ENCODE measurements at regions not wholly inside any gene's neighbourhood (a gene's known extent, or its start where the extent isn't known, plus 50 kb on each side); places are given as distances from the start of the nearest gene placed in this dataset.

GRCh38 chr16:16798504-16798903, 419.6 kb downstream of the NPIPA7 start:
- Histone ChIP-seq H3K9me3 (ENCODE audit: low read length) (no peaks in the 10 kb centered on the region), H3K4me1 (ENCODE audit: low read length) (no peaks in the 10 kb centered on the region), H3K9me2 (replicated peaks; ENCODE audit: insufficient read depth, low read length) (no peaks in the 10 kb centered on the region), H3K27me3 (ENCODE audit: low read length) (no peaks in the 10 kb centered on the region), H3K36me3 (ENCODE audit: insufficient read depth, low read length) (no peaks in the 10 kb centered on the region), H3K4me2 (ENCODE audit: low read depth, low read length, poor library complexity, severe bottlenecking) (no peak overlapping the region), H3K9ac (ENCODE audit: low read length) (no peak overlapping the region), H3K79me2 (ENCODE audit: low read length) (no peaks in the 10 kb centered on the region), H4K20me1 (ENCODE audit: insufficient read depth, low read depth, low read length) (no peaks in the 10 kb centered on the region), H2AFZ (ENCODE audit: low read length) (no peak overlapping the region), H3K27ac (ENCODE audit: low read length) (no peak overlapping the region), H3K4me3 (ENCODE audit: low read length) (no peak overlapping the region)
- DNase-seq = no peak

GRCh38 chr16:16805809-16806208, 426.9 kb downstream of the NPIPA7 start:
- Histone ChIP-seq H4K20me1 (ENCODE audit: insufficient read depth, low read depth, low read length) (no peaks in the 10 kb centered on the region), H3K9me3 (ENCODE audit: low read length) (no peaks in the 10 kb centered on the region), H3K9ac (ENCODE audit: low read length) (no peak overlapping the region), H3K4me2 (ENCODE audit: low read depth, low read length, poor library complexity, severe bottlenecking) (no peak overlapping the region), H3K4me3 (ENCODE audit: low read length) (no peak overlapping the region), H3K36me3 (ENCODE audit: insufficient read depth, low read length) (no peaks in the 10 kb centered on the region), H2AFZ (ENCODE audit: low read length) (no peak overlapping the region), H3K27me3 (ENCODE audit: low read length) (no peaks in the 10 kb centered on the region), H3K4me1 (ENCODE audit: low read length) (no peaks in the 10 kb centered on the region), H3K27ac (ENCODE audit: low read length) (no peak overlapping the region), H3K9me2 (replicated peaks; ENCODE audit: insufficient read depth, low read length) (no peaks in the 10 kb centered on the region), H3K79me2 (ENCODE audit: low read length) (no peaks in the 10 kb centered on the region)
- no peak for DNase-seq

- Histone ChIP-seq H3K4me3 (ENCODE audit: low read length) (no peak overlapping the region), H3K9me2 (replicated peaks; ENCODE audit: insufficient read depth, low read length) (no peaks in the 10 kb centered on the region), H2AFZ (ENCODE audit: low read length) (no peak overlapping the region), H3K4me1 (ENCODE audit: low read length) (no peaks in the 10 kb centered on the region), H4K20me1 (ENCODE audit: insufficient read depth, low read depth, low read length) (no peaks in the 10 kb centered on the region), H3K4me2 (ENCODE audit: low read depth, low read length, poor library complexity, severe bottlenecking) (no peak overlapping the region), H3K9ac (ENCODE audit: low read length) (no peak overlapping the region), H3K9me3 (ENCODE audit: low read length) (no peaks in the 10 kb centered on the region), H3K27ac (ENCODE audit: low read length) (no peak overlapping the region), H3K27me3 (ENCODE audit: low read length) (no peaks in the 10 kb centered on the region), H3K36me3 (ENCODE audit: insufficient read depth, low read length) (no peaks in the 10 kb centered on the region), H3K79me2 (ENCODE audit: low read length) (no peaks in the 10 kb centered on the region)
- no peak for DNase-seq
These were observed 436.7 kb downstream of the NPIPA7 start for GRCh38 chr16:16815641-16816040.

- Histone ChIP-seq H3K9me2 (replicated peaks; ENCODE audit: insufficient read depth, low read length) (no peaks in the 10 kb centered on the region), H3K27me3 (ENCODE audit: low read length) (no peaks in the 10 kb centered on the region), H3K36me3 (ENCODE audit: insufficient read depth, low read length) (no peaks in the 10 kb centered on the region), H3K4me1 (ENCODE audit: low read length) (no peaks in the 10 kb centered on the region), H3K9ac (ENCODE audit: low read length) (no peak overlapping the region), H3K9me3 (ENCODE audit: low read length) (no peaks in the 10 kb centered on the region), H3K79me2 (ENCODE audit: low read length) (no peaks in the 10 kb centered on the region), H2AFZ (ENCODE audit: low read length) (no peak overlapping the region), H3K27ac (ENCODE audit: low read length) (no peak overlapping the region), H4K20me1 (ENCODE audit: insufficient read depth, low read depth, low read length) (no peaks in the 10 kb centered on the region), H3K4me3 (ENCODE audit: low read length) (no peak overlapping the region), H3K4me2 (ENCODE audit: low read depth, low read length, poor library complexity, severe bottlenecking) (no peak overlapping the region)
- no peak for DNase-seq
These were observed 438.3 kb downstream of the NPIPA7 start for GRCh38 chr16:16817196-16817595.

DNA sequence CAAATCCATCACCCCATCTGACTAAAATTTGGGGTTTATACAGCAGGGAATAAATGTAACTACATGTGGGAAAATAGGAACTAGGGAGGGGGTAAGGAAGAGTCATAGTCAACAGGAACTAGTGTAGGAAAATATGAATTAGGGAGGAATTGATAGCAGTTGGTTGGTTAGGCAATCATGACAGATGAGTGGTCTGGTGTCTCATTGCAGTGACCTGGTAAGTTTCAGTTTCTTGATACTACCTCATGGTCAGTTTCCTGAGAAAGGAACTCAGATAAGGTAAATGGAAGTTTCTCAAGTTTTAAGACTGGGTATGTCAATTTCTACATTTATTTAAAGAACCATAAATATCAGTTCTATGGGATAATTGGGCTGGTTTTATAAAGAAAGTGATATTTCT, 442.3 kb downstream of the NPIPA7 start:
- Histone ChIP-seq H3K27me3 (ENCODE audit: low read length) (no peaks in the 10 kb centered on the region), H4K20me1 (ENCODE audit: insufficient read depth, low read depth, low read length) (no peaks in the 10 kb centered on the region), H3K79me2 (ENCODE audit: low read length) (no peaks in the 10 kb centered on the region), H3K36me3 (ENCODE audit: insufficient read depth, low read length) (no peaks in the 10 kb centered on the region), H3K4me3 (ENCODE audit: low read length) (no peak overlapping the region), H3K4me1 (ENCODE audit: low read length) (no peaks in the 10 kb centered on the region), H3K27ac (ENCODE audit: low read length) (no peak overlapping the region), H3K4me2 (ENCODE audit: low read depth, low read length, poor library complexity, severe bottlenecking) (no peak overlapping the region), H2AFZ (ENCODE audit: low read length) (no peak overlapping the region), H3K9me3 (ENCODE audit: low read length) (no peaks in the 10 kb centered on the region), H3K9ac (ENCODE audit: low read length) (no peak overlapping the region), H3K9me2 (replicated peaks; ENCODE audit: insufficient read depth, low read length) (no peaks in the 10 kb centered on the region)
- no peak for DNase-seq

GRCh38 chr16:16828913-16829398, 450.0 kb downstream of the NPIPA7 start:
- H3K27ac ChIP-seq (ENCODE audit: low read length) = no peak overlapping the region
- DNase-seq = no peak
- H4K20me1 ChIP-seq (ENCODE audit: insufficient read depth, low read depth, low read length) = no peaks in the 10 kb centered on the region
- H3K9me2 ChIP-seq (replicated peaks; ENCODE audit: insufficient read depth, low read length) = no peaks in the 10 kb centered on the region
- H2AFZ ChIP-seq (ENCODE audit: low read length) = no peak overlapping the region
- H3K4me3 ChIP-seq (ENCODE audit: low read length) = no peak overlapping the region
- no peaks in the 10 kb centered on the region for H3K4me1 ChIP-seq (ENCODE audit: low read length)
- H3K36me3 ChIP-seq (ENCODE audit: insufficient read depth, low read length) = no peaks in the 10 kb centered on the region
- no peaks in the 10 kb centered on the region for H3K27me3 ChIP-seq (ENCODE audit: low read length)
- no peaks in the 10 kb centered on the region for H3K79me2 ChIP-seq (ENCODE audit: low read length)
- no peak overlapping the region for H3K4me2 ChIP-seq (ENCODE audit: low read depth, low read length, poor library complexity, severe bottlenecking)
- no peaks in the 10 kb centered on the region for H3K9me3 ChIP-seq (ENCODE audit: low read length)
- no peak overlapping the region for H3K9ac ChIP-seq (ENCODE audit: low read length)

GRCh38 chr16:16830401-16830800, 451.5 kb downstream of the NPIPA7 start:
- Histone ChIP-seq H3K27me3 (ENCODE audit: low read length) (no peaks in the 10 kb centered on the region), H3K9ac (ENCODE audit: low read length) (no peak overlapping the region), H3K4me1 (ENCODE audit: low read length) (no peaks in the 10 kb centered on the region), H3K36me3 (ENCODE audit: insufficient read depth, low read length) (no peaks in the 10 kb centered on the region), H3K79me2 (ENCODE audit: low read length) (no peaks in the 10 kb centered on the region), H3K4me3 (ENCODE audit: low read length) (no peak overlapping the region), H3K9me3 (ENCODE audit: low read length) (no peaks in the 10 kb centered on the region), H2AFZ (ENCODE audit: low read length) (no peak overlapping the region), H4K20me1 (ENCODE audit: insufficient read depth, low read depth, low read length) (no peaks in the 10 kb centered on the region), H3K27ac (ENCODE audit: low read length) (no peak overlapping the region), H3K4me2 (ENCODE audit: low read depth, low read length, poor library complexity, severe bottlenecking) (no peak overlapping the region), H3K9me2 (replicated peaks; ENCODE audit: insufficient read depth, low read length) (no peaks in the 10 kb centered on the region)
- no peak for DNase-seq

GRCh38 chr16:16830973-16831372, 452.0 kb downstream of the NPIPA7 start:
- no peak overlapping the region for H3K27ac ChIP-seq (ENCODE audit: low read length)
- H3K9me3 ChIP-seq (ENCODE audit: low read length) = no peaks in the 10 kb centered on the region
- no peaks in the 10 kb centered on the region for H3K36me3 ChIP-seq (ENCODE audit: insufficient read depth, low read length)
- H3K4me3 ChIP-seq (ENCODE audit: low read length) = no peak overlapping the region
- no peaks in the 10 kb centered on the region for H3K79me2 ChIP-seq (ENCODE audit: low read length)
- no peak overlapping the region for H3K4me2 ChIP-seq (ENCODE audit: low read depth, low read length, poor library complexity, severe bottlenecking)
- no peak overlapping the region for H3K9ac ChIP-seq (ENCODE audit: low read length)
- H2AFZ ChIP-seq (ENCODE audit: low read length) = no peak overlapping the region
- no peaks in the 10 kb centered on the region for H3K27me3 ChIP-seq (ENCODE audit: low read length)
- H4K20me1 ChIP-seq (ENCODE audit: insufficient read depth, low read depth, low read length) = no peaks in the 10 kb centered on the region
- H3K4me1 ChIP-seq (ENCODE audit: low read length) = no peaks in the 10 kb centered on the region
- no peaks in the 10 kb centered on the region for H3K9me2 ChIP-seq (replicated peaks; ENCODE audit: insufficient read depth, low read length)
- no peak for DNase-seq

DNA sequence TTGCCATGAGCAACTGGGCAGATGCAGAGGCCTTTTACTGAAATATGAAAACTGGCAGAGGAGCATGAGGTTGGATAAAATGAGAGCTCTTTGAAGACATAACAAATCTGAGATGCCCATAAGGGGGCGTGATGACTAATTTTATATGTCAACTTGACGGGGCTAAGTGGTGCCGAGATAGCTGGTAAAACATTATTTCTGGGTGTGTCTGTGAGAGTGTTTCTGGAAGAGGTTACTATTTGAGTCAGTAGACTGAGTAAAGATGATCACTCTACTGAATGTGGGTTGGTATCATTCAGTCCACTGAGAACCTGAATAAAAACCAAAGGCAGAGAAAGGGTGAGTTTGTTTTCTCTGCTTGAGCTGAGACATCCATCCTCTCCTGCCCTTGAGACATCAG, 454.2 kb downstream of the NPIPA7 start:
- H3K9me2 ChIP-seq (replicated peaks; ENCODE audit: insufficient read depth, low read length) = no peaks in the 10 kb centered on the region
- no peaks in the 10 kb centered on the region for H3K4me1 ChIP-seq (ENCODE audit: low read length)
- no peaks in the 10 kb centered on the region for H3K79me2 ChIP-seq (ENCODE audit: low read length)
- no peak overlapping the region for H3K9ac ChIP-seq (ENCODE audit: low read length)
- H3K9me3 ChIP-seq (ENCODE audit: low read length) = no peaks in the 10 kb centered on the region
- DNase-seq = peak; percentile 41
- no peaks in the 10 kb centered on the region for H4K20me1 ChIP-seq (ENCODE audit: insufficient read depth, low read depth, low read length)
- no peaks in the 10 kb centered on the region for H3K27me3 ChIP-seq (ENCODE audit: low read length)
- no peak overlapping the region for H3K27ac ChIP-seq (ENCODE audit: low read length)
- no peaks in the 10 kb centered on the region for H3K36me3 ChIP-seq (ENCODE audit: insufficient read depth, low read length)
- H3K4me3 ChIP-seq (ENCODE audit: low read length) = no peak overlapping the region
- no peak overlapping the region for H2AFZ ChIP-seq (ENCODE audit: low read length)
- H3K4me2 ChIP-seq (ENCODE audit: low read depth, low read length, poor library complexity, severe bottlenecking) = no peak overlapping the region

Data from Karpas-422 (cell line).